ENCODE measurements at regions not wholly inside any gene's neighbourhood (a gene's known extent, or its start where the extent isn't known, plus 50 kb on each side); places are given as distances from the start of the nearest gene placed in this dataset.

- no peak for FAIRE-seq
- no peak for TF ChIP-seq KDM5A (IDR thresholded peaks at IDR 0.05; ENCODE audit: low read length)
- TF ChIP-seq BCL11A (IDR thresholded peaks at IDR 0.05; ENCODE audit: low read depth in 2 of 2, low read length in 2 of 2) = no peak
- TF ChIP-seq E2F6 (IDR thresholded peaks at IDR 0.05) = no peak
- no peak for TF ChIP-seq POLR2AphosphoS5 (IDR thresholded peaks at IDR 0.05; ENCODE audit: low read depth, low read length)
- TF ChIP-seq SP4 (IDR thresholded peaks at IDR 0.05; ENCODE audit: low read length) = no peak
- no peak for TF ChIP-seq KDM4A (IDR thresholded peaks at IDR 0.05; ENCODE audit: low read depth, low read length, severe bottlenecking)
- TF ChIP-seq YY1 (IDR thresholded peaks at IDR 0.05; ENCODE audit: low read depth, low read length) = no peak
- TF ChIP-seq SAP30 (IDR thresholded peaks at IDR 0.05; ENCODE audit: insufficient read depth, insufficient replicate concordance, low read length) = no peak
- TF ChIP-seq ATF2 (IDR thresholded peaks at IDR 0.05; ENCODE audit: low read length) = no peak
- no peak for TF ChIP-seq TCF12 (IDR thresholded peaks at IDR 0.05; ENCODE audit: low read depth, low read length)
- TF ChIP-seq BACH1 (IDR thresholded peaks at IDR 0.05; ENCODE audit: low read length) = no peak
- TF ChIP-seq MAX (IDR thresholded peaks at IDR 0.05) = no peak
- no peak for TF ChIP-seq CHD2 (IDR thresholded peaks at IDR 0.05; ENCODE audit: low read length)
Observed at GRCh38 chr1:22241250-22241649, 98.4 kb upstream of the WNT4 start.

More at GRCh38 chr1:22241250-22241649, 98.4 kb upstream of the WNT4 start:
- Histone ChIP-seq H2AK5ac (ENCODE audit: low read depth, low read length) (no peak overlapping the region), H3K79me1 (ENCODE audit: low read depth, low read length) (no peaks in the 10 kb centered on the region), H2BK120ac (replicated peaks; ENCODE audit: low read depth, low read length) (no peak overlapping the region), H4K8ac (ENCODE audit: extremely low read depth, insufficient read depth, low read length) (no peak overlapping the region), H2BK5ac (ENCODE audit: low read depth, low read length) (no peak overlapping the region), H3K4me1 (replicated peaks in 1 of 4; ENCODE audit: control insufficient read depth in 3 of 4, insufficient read depth in 4 of 4, low read length in 3 of 4) (peaks cover 0 to 11% (median 9%) of the 10 kb centered on the region in 4 experiments; a peak in 6 of 7 replicates), H4K5ac (ENCODE audit: insufficient read length, low read depth, low read length) (no peak overlapping the region), H3K79me2 (ENCODE audit: control insufficient read depth in 1 of 2, insufficient read depth in 2 of 2, low read length in 2 of 2) (no peaks in the 10 kb centered on the region), H3K23ac (ENCODE audit: insufficient read length) (no peak overlapping the region), H2AFZ (ENCODE audit: low read length) (no peak overlapping the region), H3K4ac (replicated peaks; ENCODE audit: insufficient read length, low read depth, low read length) (no peak overlapping the region), H3K9ac (replicated peaks in 1 of 4; ENCODE audit: extremely low read depth in 1 of 4, low read depth in 3 of 4, low read length in 3 of 4) (no peak overlapping the region), H3K9me3 (ENCODE audit: insufficient read depth in 2 of 2, low read depth in 1 of 2, low read length in 1 of 2) (no peaks in the 10 kb centered on the region), H3K27ac (ENCODE audit: low read depth, low read length) (no peak overlapping the region), H3K56ac (replicated peaks; ENCODE audit: insufficient read length, low read depth, low read length) (no peak overlapping the region), H3K27me3 (replicated peaks in 1 of 4; ENCODE audit: control insufficient read depth in 3 of 4, extremely low read depth in 1 of 4, insufficient read depth in 3 of 4, low read length in 3 of 4) (no peaks in the 10 kb centered on the region; a peak in 1 of 7 replicates), H2BK20ac (ENCODE audit: low read length) (no peak overlapping the region; the same call in 1 of the 2 replicates), H3K18ac (ENCODE audit: extremely low read depth, low read length) (no peak overlapping the region), H3K36me3 (ENCODE audit: control insufficient read depth in 2 of 4, insufficient read depth in 4 of 4, low read length in 3 of 4) (no peaks in the 10 kb centered on the region), H3K4me2 (ENCODE audit: insufficient read depth in 1 of 2, low read depth in 2 of 2, low read length in 2 of 2) (no peak overlapping the region), H4K20me1 (replicated peaks in 1 of 2; ENCODE audit: control insufficient read depth in 1 of 2, insufficient read depth in 2 of 2, low read length in 2 of 2) (no peaks in the 10 kb centered on the region), H3K14ac (ENCODE audit: insufficient read length) (no peak overlapping the region), H2BK15ac (ENCODE audit: low read length) (no peak overlapping the region), H3K23me2 (ENCODE audit: low read depth, low read length) (no peaks in the 10 kb centered on the region), H2BK12ac (ENCODE audit: low read depth, low read length) (no peak overlapping the region), H4K91ac (replicated peaks; ENCODE audit: insufficient read length, low read length) (no peak overlapping the region), H3K4me3 (ENCODE audit: extremely low read depth in 1 of 4, insufficient read depth in 2 of 4, low read depth in 3 of 4, low read length in 4 of 4) (no peak overlapping the region)
- no peak for DNase-seq (ENCODE audit: low read depth in 1 of 2, low spot score in 2 of 2)
- ChIA-PET CTCF (ENCODE audit: partially characterized antibody) (interaction anchor here (0.9 to 3.3 kb wide), 7 partner anchors 10 to 175 kb away, joined by 3 to 17 read pairs (median 3); no protein-coding TSS in a partner anchor), POLR2A (ENCODE audit: partially characterized antibody) (no interaction called here)
- WGBS, 2 experiments (ENCODE audit: extremely low coverage in 1 of 2, insufficient coverage in 1 of 2, insufficient read length in 1 of 2, insufficient replicate concordance in 2 of 2, low coverage in 1 of 2, low lambda C conversion rate in 2 of 2, missing lambda C conversion rate in 1 of 2) = 93% methylated on average over 3 of the region's 3 CpGs; no CpG with 5 or more reads in 1 of the 2 experiments

Data from H1 (cell line).